ENCODE measurements at regions not wholly inside any gene's neighbourhood (a gene's known extent, or its start where the extent isn't known, plus 50 kb on each side); places are given as distances from the start of the nearest gene placed in this dataset.

DNA sequence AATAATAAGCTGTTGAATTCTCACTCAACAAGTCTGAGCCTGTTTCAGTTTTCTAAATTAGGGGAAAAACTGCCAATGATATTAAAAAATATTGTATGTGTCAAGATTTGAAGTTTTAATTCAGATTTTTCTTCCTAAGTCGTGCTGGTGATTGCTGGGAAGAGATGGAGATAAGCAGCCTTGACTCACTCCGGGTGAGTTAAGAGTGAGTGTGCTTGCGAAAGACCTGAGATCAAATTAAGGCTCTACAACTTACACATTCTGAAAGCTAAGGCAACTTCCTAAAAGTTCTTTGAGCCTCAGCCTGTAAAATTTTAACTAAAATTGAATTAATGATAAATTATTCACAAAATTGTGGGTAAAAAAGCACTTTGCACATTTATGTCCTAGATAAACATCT, 1441.2 kb downstream of the PCDH7 start:
- no peak overlapping the region for H2AFZ ChIP-seq (ENCODE audit: low read length)
- H4K20me1 ChIP-seq (ENCODE audit: insufficient read depth, low read length): no peaks in the 10 kb centered on the region
- no peaks in the 10 kb centered on the region for H3K4me1 ChIP-seq (ENCODE audit: insufficient read depth, low read length, severe bottlenecking)
- no peaks in the 10 kb centered on the region for H3K79me2 ChIP-seq (ENCODE audit: insufficient read depth, low read length)
- no peaks in the 10 kb centered on the region for H3K9me3 ChIP-seq (ENCODE audit: low read length)
- no peak overlapping the region for H3K4me2 ChIP-seq (ENCODE audit: low read length)
- no peaks in the 10 kb centered on the region for H3K36me3 ChIP-seq (ENCODE audit: insufficient read depth, low read length)
- TF ChIP-seq, protein P1, sequence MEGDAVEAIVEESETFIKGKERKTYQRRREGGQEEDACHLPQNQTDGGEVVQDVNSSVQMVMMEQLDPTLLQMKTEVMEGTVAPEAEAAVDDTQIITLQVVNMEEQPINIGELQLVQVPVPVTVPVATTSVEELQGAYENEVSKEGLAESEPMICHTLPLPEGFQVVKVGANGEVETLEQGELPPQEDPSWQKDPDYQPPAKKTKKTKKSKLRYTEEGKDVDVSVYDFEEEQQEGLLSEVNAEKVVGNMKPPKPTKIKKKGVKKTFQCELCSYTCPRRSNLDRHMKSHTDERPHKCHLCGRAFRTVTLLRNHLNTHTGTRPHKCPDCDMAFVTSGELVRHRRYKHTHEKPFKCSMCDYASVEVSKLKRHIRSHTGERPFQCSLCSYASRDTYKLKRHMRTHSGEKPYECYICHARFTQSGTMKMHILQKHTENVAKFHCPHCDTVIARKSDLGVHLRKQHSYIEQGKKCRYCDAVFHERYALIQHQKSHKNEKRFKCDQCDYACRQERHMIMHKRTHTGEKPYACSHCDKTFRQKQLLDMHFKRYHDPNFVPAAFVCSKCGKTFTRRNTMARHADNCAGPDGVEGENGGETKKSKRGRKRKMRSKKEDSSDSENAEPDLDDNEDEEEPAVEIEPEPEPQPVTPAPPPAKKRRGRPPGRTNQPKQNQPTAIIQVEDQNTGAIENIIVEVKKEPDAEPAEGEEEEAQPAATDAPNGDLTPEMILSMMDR (IDR thresholded peaks at IDR 0.05; ENCODE audit: low read length): no peak
- no peak for TF ChIP-seq EZH2 (IDR thresholded peaks at IDR 0.05; ENCODE audit: borderline replicate concordance, low read length)
- no peaks in the 10 kb centered on the region for H3K27me3 ChIP-seq (ENCODE audit: insufficient read depth, low read length)
- H3K4me3 ChIP-seq (ENCODE audit: low read depth, low read length, poor library complexity, severe bottlenecking): no peak overlapping the region
- no peak overlapping the region for H3K27ac ChIP-seq (ENCODE audit: low read depth, low read length, poor library complexity, severe bottlenecking)
- H3K9ac ChIP-seq (ENCODE audit: low read length): no peak overlapping the region
- H3K9me2 ChIP-seq (ENCODE audit: low read depth, low read length): no peaks in the 10 kb centered on the region
- no peaks in the 10 kb centered on the region for H3F3A ChIP-seq (ENCODE audit: insufficient read depth, low read length)

DNA sequence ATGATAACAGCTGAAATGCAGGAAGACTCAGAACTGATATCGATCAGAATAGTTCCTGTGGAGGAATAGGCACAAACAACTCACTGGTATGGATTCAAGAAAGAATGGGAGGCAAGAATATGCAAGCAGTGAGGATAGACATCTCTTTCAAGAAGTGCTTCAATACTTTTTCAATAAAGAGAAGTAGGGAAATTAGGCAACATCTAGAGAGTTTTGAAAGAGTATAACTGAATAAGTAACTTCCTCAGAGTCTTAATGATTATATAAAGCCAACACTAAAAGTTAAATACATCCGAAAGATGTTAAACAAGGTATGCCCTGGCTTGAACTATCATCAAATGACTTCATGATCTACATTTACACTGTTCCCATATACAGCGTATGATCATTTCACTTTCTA, 1443.0 kb downstream of the PCDH7 start:
- no peaks in the 10 kb centered on the region for H3K79me2 ChIP-seq (ENCODE audit: insufficient read depth, low read length)
- H3K9ac ChIP-seq (ENCODE audit: low read length): no peak overlapping the region
- no peaks in the 10 kb centered on the region for H3K9me3 ChIP-seq (ENCODE audit: low read length)
- H3K36me3 ChIP-seq (ENCODE audit: insufficient read depth, low read length): no peaks in the 10 kb centered on the region
- no peak overlapping the region for H3K4me3 ChIP-seq (ENCODE audit: low read depth, low read length, poor library complexity, severe bottlenecking)
- no peak for TF ChIP-seq EZH2 (IDR thresholded peaks at IDR 0.05; ENCODE audit: borderline replicate concordance, low read length)
- TF ChIP-seq, protein P1 (IDR thresholded peaks at IDR 0.05; ENCODE audit: low read length): no peak
- no peaks in the 10 kb centered on the region for H3K9me2 ChIP-seq (ENCODE audit: low read depth, low read length)
- no peaks in the 10 kb centered on the region for H3K4me1 ChIP-seq (ENCODE audit: insufficient read depth, low read length, severe bottlenecking)
- no peak overlapping the region for H2AFZ ChIP-seq (ENCODE audit: low read length)
- no peak overlapping the region for H3K27ac ChIP-seq (ENCODE audit: low read depth, low read length, poor library complexity, severe bottlenecking)
- no peaks in the 10 kb centered on the region for H4K20me1 ChIP-seq (ENCODE audit: insufficient read depth, low read length)
- no peaks in the 10 kb centered on the region for H3K27me3 ChIP-seq (ENCODE audit: insufficient read depth, low read length)
- H3F3A ChIP-seq (ENCODE audit: insufficient read depth, low read length): no peaks in the 10 kb centered on the region
- H3K4me2 ChIP-seq (ENCODE audit: low read length): no peak overlapping the region

DNA sequence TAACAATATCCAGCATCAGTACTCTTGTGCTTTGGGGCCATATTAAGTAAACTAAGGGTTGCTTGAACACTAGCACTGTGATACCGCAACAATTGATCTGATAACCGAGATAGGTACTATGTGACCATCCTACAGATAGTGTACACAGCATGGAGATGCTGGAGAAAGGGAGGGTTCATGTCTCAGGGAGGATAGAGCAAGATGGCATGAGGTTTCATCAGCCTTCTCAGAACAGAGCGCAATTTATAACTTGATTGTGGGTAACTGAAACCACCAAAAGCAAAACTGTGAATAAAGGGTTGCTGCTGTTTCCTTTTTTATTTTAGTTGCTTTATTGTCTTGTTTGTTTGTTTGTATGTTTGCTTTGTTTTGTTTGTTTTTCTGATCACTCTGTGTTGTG, 1449.7 kb downstream of the PCDH7 start:
- Histone ChIP-seq H3K4me3 (ENCODE audit: low read depth, low read length, poor library complexity, severe bottlenecking) (no peak overlapping the region), H3K36me3 (ENCODE audit: insufficient read depth, low read length) (no peaks in the 10 kb centered on the region), H2AFZ (ENCODE audit: low read length) (no peak overlapping the region), H3K27ac (ENCODE audit: low read depth, low read length, poor library complexity, severe bottlenecking) (no peak overlapping the region), H4K20me1 (ENCODE audit: insufficient read depth, low read length) (no peaks in the 10 kb centered on the region), H3K79me2 (ENCODE audit: insufficient read depth, low read length) (no peaks in the 10 kb centered on the region), H3K9me3 (ENCODE audit: low read length) (no peaks in the 10 kb centered on the region), H3K9ac (ENCODE audit: low read length) (no peak overlapping the region), H3K9me2 (ENCODE audit: low read depth, low read length) (no peaks in the 10 kb centered on the region), H3K4me1 (ENCODE audit: insufficient read depth, low read length, severe bottlenecking) (no peaks in the 10 kb centered on the region), H3K4me2 (ENCODE audit: low read length) (no peak overlapping the region), H3F3A (ENCODE audit: insufficient read depth, low read length) (no peaks in the 10 kb centered on the region), H3K27me3 (ENCODE audit: insufficient read depth, low read length) (no peaks in the 10 kb centered on the region)
- no peak for TF ChIP-seq EZH2 (IDR thresholded peaks at IDR 0.05; ENCODE audit: borderline replicate concordance, low read length)
- TF ChIP-seq, protein P1 (IDR thresholded peaks at IDR 0.05; ENCODE audit: low read length): no peak

Measured in OCI-LY1 (cell line).